Activated T-cell treated with anti-CD3 and anti-CD28 coated beads for 48 hours (primary cell): ENCODE measurements at regions not wholly inside any gene's neighbourhood (a gene's known extent, or its start where the extent isn't known, plus 50 kb on each side); places are given as distances from the start of the nearest gene placed in this dataset.

ENCODE experiments used
- DNase-seq: peaks from one replicate; pipeline ENCODE4 v3.0.0-alpha.2; 2020; ENCODE audit warnings: low read depth

DNA sequence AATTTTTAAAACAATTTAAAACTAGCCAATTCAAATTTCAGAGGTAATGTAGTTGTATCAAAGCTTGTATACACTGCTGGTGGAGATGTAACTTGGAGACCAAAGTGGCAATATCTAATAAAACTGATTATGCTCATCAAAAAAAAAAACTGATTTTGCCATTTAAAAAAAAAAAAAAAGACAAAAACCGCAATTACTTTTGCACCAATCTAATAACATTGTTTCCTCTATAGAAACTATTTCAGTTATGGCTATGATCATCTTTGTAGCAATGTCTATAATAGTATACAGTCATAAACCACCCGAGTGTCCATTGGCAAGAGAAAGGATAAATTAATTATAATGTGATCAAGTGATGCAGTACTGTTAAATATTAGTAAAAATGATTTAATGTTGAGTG, 149.3 kb upstream of the SEMA6D start:
- no peak for DNase-seq

DNA sequence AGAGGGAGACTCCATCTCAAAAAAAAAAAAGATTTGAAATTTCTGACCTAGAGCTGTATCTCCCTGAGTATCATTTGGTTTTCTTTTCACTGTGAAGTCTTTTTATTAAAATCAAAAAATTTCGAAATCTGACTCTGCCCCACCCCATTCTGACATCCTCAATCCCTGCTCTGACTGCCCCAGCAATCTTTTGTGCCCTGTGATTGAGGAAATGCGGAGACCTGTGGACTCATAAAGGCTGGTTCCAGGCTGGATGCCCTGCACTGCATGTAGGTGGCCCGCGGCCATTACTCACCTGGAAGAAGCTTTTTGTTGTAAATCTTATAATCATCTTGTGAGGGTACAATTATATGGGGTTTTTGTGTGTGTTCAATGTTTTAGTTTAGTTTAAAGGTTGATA, 147.3 kb upstream of the SEMA6D start:
- DNase-seq, result no peak

DNA sequence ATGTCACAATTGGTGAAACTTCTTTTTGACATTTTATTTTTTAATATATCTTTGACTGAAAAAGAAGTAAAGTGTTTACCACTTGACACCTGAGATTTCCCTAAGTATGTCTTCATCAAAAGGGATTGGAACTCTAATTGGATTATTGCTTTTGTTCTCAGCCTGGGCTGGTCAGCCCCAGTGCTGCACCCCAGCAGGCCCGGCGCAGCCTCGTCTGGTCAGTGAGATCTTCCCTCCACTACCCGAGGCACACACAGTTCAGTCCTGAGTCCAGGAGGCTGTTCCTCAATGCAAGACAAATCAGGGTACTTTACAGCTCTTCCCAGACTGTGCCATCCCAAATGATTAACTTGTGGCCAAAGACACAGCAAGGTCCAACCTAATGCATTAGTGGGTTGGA, 146.9 kb upstream of the SEMA6D start:
- no peak for DNase-seq

DNA sequence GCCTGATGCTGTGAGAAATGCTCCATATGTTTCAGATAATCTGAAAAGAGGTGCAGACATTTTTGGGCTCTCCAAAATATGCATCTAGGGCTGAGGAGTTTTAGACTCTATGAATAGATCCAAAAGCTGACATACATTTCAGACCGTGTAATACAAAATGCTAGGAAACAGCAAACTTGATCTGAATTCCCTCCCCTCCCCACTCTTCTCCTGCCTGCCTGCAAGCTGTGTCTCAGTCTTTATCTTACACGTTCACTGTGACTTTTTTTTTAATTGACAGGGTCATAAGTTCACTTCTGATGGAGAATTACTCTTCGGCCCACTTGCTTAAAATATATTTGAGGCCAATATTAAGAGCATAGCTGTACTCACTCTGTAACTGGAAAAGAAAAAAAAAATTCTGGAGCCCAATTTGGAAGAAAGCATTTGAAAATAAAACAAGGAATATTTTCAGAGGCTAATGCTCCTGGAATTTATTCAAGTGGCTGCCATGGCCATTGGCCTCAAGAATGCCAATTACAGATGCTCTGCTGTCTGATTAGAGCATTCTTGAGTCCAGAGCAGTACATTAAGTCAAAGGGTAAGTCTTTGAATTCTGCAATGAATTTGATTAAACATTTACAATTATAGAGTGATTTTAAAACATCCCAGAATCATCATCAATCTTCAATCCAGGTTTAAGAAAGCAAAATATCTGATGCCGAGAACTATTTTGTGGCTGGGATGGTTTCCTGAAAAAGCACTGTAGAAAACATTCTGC, 146.2 kb upstream of the SEMA6D start:
- no peak for DNase-seq

DNA sequence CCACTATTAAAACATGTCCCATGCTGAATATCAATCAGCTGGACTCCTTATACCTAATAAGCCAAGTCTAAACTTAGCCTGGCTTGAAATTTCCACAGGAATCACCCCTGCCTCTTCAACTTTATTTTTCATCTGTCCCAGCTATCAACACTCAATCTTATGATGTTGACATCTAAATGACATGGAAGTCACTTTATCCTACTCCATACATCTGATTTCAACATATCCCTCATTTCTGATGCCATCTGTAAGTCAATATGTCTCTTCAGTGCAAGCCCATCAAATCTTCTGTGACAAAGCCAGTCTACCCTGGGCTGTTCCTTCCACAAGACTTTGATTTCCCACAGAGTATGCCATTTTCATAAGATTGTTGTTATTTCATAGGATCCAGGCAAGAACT, 143.6 kb upstream of the SEMA6D start:
- DNase-seq, result no peak

DNA sequence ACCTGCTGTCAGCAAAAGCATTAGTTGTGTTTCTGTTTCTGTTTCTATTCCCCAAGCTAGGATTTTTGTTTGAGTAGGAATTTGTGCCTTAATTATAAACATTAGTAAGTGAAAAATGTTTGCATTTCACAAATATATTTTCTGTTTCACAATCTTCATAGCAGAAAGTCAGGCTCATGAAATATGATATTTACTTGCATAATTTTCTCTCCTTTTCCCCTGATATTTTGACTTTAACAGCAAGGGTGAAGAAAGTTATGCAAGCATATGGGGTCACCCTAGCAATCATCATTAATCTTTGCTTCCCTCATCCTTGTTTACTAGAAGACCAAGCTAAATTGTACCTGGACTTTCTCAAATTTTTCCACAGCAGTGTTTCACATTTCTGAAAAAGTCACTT, 140.3 kb upstream of the SEMA6D start:
- DNase-seq, result no peak

DNA sequence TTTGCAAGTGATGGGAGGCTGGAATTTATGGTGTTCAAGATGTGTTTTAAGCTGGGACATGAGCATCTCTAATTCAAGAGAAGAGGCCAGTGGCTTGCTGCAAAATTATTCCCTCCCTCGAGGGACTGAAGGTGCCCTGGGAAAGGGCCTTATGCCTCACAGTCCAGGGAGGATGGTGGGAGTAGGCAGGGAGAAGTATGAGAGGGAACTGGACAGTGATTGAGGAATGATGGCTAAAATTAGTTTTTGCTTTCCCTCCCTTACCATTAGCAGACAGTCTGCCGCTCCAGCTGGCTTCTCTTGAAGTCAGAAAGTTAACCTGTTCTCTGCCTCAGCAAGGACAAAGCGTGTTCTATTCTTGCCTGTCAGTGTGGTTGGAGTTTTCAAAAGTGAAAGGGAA, 139.8 kb upstream of the SEMA6D start:
- DNase-seq, result no peak

DNA sequence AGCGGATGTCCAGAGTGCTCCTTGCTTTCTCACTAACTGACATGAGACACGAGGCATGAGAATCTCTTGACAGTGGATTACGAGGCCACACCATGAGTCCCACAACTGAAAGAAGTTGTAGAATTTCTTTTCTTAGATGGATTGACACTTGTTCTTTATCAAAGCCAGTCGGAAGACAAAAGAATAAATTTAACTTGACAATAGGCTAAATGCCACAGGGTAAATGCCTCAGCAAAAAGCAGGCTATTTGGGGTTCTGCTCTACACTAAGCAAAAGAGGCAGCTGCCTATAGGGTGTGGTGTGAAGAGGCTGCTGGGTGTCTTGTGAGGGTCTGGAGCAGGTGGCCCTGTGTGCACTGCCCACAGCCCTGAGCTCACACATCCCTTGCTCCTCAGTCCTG, 135.1 kb upstream of the SEMA6D start:
- DNase-seq, result no peak

DNA sequence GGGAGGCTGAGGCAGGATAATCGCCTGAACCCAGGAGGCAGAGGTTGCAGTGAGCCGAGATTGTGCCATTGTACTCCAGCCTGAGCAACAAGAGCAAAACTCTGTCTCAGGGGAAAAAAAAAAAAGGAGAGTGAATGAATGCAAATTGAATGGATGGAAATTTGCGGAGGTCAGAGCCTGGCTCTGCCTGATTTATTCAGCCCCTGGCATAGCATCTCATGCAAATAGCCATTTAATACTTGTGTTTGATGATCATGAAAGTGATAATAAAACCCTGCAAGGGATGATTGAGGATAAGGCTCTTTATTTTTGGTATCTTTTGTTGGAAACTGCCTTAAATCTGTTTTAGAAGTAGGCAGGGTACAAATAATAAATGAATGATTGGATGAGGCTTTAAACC, 133.0 kb upstream of the SEMA6D start:
- DNase-seq, result no peak

DNA sequence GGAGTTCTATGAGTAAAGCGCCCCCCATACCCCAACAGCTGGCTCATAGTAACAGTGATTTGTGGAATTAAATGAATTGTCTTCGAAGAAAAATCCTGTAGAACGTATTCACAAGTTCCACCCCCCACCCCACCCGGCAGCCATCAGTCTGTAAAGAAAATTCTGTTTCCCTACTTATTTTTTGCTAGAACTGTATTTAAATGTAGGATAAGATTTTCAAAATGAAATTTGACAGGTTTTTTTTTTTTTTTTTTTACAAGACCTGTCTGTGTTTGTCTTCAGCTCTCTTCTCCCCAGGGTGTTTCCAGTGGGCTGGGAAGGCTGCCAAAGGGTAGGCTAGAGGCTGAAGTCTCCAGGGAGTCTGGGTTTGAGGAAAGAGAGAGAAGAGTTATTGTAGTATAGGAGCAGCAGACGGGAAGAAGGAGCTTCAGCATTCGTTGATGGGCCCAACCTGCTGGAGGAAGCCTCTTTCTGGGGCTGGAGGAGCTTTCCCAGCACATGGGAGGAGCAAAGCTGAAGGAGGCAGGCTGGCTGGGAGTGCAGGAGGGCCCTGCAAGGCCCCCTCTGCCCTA, 130.6 kb upstream of the SEMA6D start:
- no peak for DNase-seq

DNA sequence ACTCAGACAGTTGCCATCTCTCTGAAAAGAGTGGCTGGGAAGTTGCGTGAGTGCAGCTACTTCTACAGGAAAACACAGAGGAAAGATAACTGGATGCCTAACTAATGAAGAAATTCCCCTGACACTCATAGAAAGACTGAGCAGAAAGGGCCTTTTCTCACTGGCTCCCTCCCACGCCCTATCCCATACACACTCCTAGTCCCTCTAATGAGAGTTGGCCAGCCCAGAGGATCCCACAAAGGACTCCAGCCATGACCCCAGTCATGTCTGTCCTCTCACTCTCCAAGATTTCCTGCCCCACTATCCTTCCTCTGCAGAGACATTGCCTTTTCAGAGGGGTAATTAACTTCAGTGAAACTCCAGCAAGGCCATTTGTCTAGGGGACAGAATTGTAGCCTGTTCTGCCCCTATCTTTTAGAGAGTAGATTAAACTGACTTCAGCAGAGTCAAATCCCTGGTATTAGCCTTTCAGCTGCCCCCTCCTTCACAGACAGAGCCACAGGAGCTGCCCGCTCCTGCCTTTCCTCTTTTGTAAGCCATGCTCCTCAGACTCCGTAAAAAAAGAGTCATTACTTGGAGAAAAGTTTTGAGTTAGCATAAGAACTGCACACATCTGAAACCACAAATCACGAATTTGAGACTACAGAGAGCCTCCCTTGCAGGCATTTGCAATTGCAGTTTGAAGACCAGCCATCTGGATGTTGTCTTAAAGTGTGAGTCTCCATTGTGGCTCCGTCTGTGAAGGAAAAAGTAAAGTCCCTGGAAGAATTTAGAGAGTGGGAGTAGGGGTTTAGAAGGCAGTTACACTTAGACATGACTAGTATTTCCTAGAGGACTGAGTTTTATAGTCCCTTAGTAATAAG, 129.1 kb upstream of the SEMA6D start:
- DNase-seq, result no peak

DNA sequence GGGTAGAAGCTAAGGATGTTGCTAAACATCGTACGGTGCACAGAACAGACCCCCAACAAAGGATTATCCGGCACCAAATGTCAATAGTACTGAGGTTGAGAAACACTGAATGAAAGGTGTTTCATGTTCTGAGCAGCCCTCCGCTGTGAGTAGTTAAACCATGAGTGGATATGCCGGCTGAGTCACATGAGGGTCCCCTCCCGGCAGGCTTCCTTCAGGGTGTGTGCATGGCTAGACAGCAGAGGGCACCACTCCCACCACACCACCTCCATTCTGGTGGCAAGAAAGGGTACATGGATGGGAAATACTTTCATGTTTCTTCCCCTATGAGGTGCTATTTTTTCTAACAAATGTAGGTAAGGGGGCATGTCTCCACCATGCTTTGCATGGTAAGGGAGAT, 128.3 kb upstream of the SEMA6D start:
- DNase-seq, result no peak

DNA sequence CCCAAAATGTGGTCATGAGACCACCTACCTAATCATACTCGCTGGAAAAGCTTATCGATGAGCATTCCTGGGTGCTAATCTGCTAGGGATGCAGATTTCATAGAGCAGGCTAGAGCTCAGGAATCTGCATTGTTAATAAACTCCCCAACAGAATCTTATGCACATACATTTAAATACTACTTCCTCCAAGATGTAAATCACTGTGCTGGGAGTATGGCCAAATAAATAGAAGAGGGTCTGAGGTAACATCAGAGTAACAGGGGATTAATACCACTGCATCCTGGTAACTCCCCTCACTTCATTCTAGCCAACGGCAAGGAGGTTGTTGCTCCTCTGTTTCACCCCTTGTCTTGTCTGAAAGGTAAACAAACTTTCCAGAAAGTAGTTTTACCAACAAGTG, 118.3 kb upstream of the SEMA6D start:
- DNase-seq, result no peak

DNA sequence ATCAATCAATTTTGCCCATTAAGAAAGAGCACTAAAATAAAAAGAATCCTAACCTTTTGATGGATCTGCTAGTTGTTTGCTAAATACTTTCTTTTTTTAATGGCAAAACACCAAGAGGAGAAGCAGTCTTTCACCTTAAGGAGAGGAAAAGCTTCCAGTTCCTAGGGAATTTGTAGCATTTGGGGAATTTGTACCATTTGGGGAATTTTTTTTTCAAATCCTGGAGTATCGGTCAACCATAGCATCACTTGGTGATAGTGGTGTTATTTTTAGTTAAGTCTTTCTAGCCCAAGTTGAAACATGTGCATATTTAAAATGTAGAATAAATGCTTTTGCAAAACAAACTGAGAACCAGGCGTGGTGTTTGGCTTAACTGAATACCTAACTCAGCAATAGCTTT, 117.5 kb upstream of the SEMA6D start:
- no peak for DNase-seq

DNA sequence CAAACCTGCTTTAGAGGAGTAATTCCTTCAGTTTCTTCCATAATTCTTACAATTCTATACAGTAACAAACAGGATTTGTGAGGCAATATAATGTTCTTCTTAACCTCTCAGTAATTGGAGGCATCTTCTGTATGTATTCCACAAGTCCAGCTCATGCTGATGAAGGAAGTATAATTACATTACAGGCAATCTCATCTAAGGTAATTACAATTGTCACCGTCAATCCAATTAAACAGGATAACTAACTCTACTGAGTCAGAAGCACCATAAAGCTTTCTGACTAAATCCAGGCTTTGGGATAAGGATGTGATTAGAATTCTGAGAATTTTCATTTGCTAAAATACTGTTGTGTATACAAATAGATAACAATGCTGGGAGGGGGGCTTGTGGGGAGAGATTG, 115.2 kb upstream of the SEMA6D start:
- DNase-seq, result no peak

DNA sequence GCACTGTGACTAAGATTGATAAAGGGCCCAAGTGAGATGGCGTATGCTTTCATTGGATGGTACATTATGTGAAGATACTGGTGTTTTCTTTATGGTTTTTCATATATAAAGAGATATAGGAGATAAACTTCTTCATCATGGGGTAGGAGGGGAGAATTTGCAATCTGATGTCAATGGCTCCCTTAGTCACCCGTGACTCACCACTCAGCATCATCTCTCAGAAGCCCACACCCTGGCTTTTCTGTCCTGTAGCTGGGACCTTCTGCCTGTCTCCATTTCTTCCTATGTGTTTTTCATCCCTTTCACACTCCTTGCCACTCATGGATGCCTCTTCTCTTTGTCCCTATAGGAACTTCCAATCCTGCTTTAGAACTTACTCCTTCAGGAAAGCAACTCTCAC, 114.3 kb upstream of the SEMA6D start:
- DNase-seq, result no peak

DNA sequence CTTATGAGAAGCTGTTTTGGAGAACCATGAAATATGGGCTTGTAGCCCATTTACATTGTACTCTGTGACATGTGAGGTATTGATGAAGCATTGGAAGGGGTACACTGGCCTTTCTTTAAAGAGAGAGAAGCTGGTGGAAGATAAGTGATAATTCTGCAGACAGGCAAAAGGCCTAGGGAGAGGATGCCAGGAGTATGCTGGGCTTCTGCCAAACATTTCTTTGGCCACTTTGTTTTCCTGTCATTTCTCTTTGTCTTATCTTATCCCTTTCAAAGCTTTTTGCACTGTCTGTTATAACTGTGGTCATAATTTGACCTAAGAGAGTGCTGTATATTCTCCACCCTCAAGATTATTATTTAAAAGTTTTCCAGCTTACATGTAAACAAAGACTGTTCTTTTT, 109.6 kb upstream of the SEMA6D start:
- no peak for DNase-seq

DNA sequence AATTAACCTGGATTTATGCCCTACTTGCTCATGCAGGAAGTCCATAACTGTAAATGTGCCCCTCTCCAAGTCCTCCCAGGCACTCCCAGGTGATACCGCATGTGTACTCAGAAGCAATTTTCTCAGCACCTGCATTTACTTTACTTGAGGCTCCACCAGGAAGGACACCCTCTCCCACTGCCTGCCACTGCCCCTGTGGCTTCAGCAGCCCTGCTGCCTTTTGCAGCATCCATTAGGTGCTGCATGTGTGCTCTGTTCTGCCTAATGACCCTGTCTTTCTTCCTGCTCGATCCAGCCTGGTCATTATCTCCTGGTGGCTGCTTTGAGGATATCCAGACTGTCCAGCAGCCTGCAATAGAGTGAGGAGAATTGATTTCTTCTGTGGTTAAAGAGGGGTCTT, 107.6 kb upstream of the SEMA6D start:
- no peak for DNase-seq

DNA sequence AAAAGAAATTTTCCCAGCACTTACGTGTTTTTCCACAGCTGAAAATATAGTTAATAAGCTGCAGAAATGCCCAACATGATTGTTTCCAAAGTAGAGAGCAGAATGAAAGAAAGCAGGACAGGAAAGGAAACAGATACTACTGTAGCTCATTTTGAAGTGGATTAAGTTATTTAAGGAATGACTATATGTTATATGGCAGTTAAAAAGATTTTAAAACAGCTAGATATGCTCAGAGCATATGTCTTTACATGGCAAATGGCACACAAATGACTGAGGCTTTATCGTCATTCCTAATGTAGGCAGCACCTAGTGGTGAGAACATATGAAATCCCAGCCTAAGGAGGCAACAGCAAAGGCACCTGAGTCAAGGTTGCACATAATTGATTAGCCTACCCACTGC, 106.6 kb upstream of the SEMA6D start:
- no peak for DNase-seq

DNA sequence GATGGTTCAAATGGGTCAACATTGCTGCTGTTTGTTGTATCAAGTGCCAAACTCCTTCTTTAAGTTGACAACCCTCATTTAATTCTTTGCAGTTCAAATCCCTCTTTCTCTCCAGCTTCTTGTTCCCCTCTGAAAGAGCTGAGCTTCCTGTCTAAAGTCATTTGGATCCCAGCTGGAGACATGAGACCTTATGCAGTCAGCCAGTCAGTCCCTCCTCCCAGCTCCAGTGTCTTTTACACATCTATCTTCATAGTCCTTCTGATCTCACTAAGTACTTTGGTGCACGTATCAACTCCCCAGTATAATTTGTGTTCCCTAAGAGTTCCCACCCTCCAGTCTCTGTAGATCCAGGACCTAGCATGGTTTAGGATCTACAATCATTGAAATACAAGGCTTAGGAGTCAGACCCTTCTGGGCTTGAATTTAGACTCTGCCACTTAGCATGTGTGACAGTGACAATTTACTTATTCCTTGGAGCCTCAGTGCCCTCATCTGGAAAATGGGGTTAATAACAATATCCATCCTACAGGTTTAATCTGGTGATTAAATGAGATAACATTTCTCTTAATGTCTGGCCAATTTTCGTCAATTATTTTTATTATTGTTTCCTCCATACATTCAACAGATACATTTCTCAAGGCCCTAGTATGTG, 102.8 kb upstream of the SEMA6D start:
- no peak for DNase-seq

DNA sequence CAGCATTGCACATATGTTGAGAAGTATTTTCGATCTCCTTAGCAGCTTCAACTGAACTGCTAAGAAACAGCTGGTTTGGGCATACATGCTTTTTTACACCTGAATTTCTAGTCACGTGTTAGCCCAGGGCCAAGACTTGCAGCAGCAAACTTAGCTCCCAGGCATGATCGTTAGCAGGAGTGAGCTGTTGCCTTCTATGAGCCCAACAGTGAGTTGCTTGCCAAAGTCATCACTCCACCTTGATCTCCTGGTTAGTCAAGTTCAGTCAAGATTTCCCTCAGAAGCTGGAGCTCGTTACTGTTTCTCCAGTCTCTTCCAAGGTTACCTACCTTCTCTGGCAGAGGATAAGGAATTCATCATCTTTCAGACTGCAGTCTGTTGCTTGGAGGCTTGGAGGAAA, 100.4 kb upstream of the SEMA6D start:
- DNase-seq, result no peak

DNA sequence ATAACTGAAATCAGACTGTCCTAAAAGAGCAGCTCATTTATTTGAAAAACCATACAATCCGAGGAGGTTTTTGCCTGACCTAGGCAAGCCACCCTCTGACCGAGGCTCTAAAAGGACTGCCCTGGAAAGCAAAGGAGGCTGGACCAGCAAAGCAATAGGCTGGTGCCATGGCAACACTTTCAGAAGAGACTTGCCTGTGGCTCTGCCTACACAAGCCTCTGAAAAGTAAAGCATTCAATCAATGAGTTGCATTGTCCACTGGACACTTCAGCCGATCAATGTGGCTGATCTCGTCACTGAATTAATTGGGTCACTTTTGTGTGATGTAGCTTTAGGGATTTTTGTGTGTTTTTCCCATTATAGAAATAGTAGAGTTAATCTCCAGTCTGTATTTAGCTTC, 99.1 kb upstream of the SEMA6D start:
- DNase-seq, result no peak
